ENCODE measurements at regions not wholly inside any gene's neighbourhood (a gene's known extent, or its start where the extent isn't known, plus 50 kb on each side); places are given as distances from the start of the nearest gene placed in this dataset.

DNA sequence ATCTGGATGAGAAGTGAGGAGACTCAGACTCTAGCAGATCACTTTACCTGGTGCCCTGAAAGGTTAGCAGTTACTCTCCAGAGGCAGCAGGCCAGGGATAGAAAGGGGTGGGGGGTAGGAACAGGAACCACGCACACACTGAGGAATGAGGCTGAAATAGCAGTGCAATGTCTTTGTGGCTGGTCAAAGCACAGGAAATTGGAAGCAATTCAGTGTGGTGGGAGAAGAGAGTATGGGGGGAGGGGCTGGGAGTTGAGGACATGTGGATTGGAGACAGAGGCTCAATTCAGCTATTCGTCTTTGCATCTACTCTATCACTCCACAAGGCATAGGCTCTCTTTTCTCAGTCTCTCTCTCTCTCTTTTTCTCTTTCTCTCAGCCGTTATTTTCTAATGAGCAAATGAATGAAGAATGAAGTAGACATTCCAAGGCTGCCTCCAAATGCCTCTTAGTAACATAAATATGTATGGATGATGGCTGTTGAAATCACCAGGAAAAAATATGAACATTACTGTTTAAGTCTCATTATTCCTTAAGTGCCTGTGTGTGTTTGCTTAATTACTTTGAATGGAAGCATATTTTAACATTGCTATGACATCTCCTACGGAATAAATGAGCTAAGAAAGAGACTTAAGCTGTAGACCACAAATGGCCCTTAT lies 979.4 kb downstream of the TSN start:
- TF ChIP-seq EZH2phosphoT487 (IDR thresholded peaks at IDR 0.05; ENCODE audit: low read depth): no peak
- TF ChIP-seq, protein P1, sequence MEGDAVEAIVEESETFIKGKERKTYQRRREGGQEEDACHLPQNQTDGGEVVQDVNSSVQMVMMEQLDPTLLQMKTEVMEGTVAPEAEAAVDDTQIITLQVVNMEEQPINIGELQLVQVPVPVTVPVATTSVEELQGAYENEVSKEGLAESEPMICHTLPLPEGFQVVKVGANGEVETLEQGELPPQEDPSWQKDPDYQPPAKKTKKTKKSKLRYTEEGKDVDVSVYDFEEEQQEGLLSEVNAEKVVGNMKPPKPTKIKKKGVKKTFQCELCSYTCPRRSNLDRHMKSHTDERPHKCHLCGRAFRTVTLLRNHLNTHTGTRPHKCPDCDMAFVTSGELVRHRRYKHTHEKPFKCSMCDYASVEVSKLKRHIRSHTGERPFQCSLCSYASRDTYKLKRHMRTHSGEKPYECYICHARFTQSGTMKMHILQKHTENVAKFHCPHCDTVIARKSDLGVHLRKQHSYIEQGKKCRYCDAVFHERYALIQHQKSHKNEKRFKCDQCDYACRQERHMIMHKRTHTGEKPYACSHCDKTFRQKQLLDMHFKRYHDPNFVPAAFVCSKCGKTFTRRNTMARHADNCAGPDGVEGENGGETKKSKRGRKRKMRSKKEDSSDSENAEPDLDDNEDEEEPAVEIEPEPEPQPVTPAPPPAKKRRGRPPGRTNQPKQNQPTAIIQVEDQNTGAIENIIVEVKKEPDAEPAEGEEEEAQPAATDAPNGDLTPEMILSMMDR (IDR thresholded peaks at IDR 0.05; ENCODE audit: low read depth, low read length): no peak
- H3K27me3 ChIP-seq (ENCODE audit: low read depth, low read length): peaks cover 6% of the 10 kb centered on the region; the same call in 1 of the 2 replicates
- H2AFZ ChIP-seq (ENCODE audit: low read depth, low read length): no peak overlapping the region
- no peak overlapping the region for H3K4me3 ChIP-seq (ENCODE audit: low read length)
- peaks cover 31% of the 10 kb centered on the region for H3K4me1 ChIP-seq (ENCODE audit: low read length)
- no peak overlapping the region for H3K9ac ChIP-seq (ENCODE audit: low read length)
- peaks cover 3% of the 10 kb centered on the region for H3K36me3 ChIP-seq (replicated peaks; ENCODE audit: low read depth, low read length)
- H4K20me1 ChIP-seq (ENCODE audit: insufficient read depth, low read length): no peaks in the 10 kb centered on the region
- H3K9me3 ChIP-seq (ENCODE audit: insufficient read depth, low read length): no peaks in the 10 kb centered on the region
- no peak overlapping the region for H3K4me2 ChIP-seq (ENCODE audit: low read length)
- no peak overlapping the region for H3K27ac ChIP-seq (ENCODE audit: low read length)
- H3K79me2 ChIP-seq (ENCODE audit: low read length): no peaks in the 10 kb centered on the region

DNA sequence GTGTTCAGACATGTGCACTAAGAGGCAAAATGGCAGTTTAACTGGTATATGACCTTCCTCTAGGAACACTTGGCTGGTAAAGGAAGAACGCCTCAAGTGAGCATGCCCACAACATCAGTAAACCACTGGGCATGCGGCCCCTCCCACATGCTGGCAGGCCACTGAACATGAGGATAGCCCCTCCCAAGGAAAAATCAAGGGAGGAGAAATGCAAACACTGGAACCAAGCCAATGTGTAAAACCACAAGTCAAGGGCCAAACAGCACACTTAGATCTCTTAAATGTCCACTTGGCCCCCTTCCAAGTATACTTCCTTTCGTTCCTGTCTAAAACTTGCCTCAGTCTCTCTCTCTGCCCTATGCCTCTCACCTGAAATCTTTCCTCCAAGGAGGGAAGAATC lies 980.8 kb downstream of the TSN start:
- H3K36me3 ChIP-seq (replicated peaks; ENCODE audit: low read depth, low read length): peaks cover 3% of the 10 kb centered on the region
- TF ChIP-seq, protein P1 (IDR thresholded peaks at IDR 0.05; ENCODE audit: low read depth, low read length): no peak
- TF ChIP-seq EZH2phosphoT487 (IDR thresholded peaks at IDR 0.05; ENCODE audit: low read depth): no peak

DNA sequence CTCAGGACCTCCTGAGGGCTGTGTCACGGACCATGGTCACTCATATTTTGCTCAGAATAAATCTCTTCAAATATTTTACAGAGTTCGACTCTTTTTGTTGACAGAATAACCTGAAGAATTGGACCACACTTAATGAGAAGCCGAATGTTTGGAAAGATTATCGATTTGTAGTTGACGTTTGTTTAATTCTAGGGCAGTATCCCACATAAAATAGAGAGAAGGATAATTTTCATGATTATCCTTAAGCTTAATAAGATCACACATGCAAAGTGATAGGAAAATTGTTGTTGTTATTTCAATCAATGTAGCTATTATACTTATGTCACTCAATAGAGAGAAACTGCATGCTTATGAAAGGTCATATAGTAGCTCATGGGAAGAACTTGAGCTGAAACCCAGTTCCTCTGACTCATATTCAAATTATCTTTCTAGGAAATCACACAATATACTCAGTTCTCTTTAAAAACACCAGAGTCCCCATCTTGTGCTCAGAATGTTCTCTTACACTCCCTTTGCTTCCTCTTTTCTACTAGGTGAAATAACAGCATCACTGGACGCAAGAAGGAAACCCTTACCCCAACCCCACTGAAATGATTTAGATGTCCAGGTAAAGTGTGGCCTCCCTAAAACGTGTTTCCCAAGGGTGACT lies 982.1 kb downstream of the TSN start:
- Histone ChIP-seq H4K20me1 (ENCODE audit: insufficient read depth, low read length) (no peaks in the 10 kb centered on the region), H3K4me2 (ENCODE audit: low read length) (peak overlapping the region; percentile 65), H3K9ac (ENCODE audit: low read length) (peak overlapping the region; percentile 43), H3K36me3 (replicated peaks; ENCODE audit: low read depth, low read length) (peaks cover 3% of the 10 kb centered on the region), H2AFZ (ENCODE audit: low read depth, low read length) (0 out of 2 replicates have a peak overlapping the region, but pooled peaks have one; percentile 23), H3K79me2 (ENCODE audit: low read length) (no peaks in the 10 kb centered on the region), H3K27me3 (ENCODE audit: low read depth, low read length) (peaks cover 6% of the 10 kb centered on the region; the same call in 1 of the 2 replicates), H3K27ac (ENCODE audit: low read length) (peak overlapping the region; percentile 44), H3K4me1 (ENCODE audit: low read length) (peaks cover 37% of the 10 kb centered on the region), H3K4me3 (ENCODE audit: low read length) (peak overlapping the region; percentile 27; the same call in 1 of the 2 replicates), H3K9me3 (ENCODE audit: insufficient read depth, low read length) (no peaks in the 10 kb centered on the region)
- no peak for TF ChIP-seq EZH2phosphoT487 (IDR thresholded peaks at IDR 0.05; ENCODE audit: low read depth)
- TF ChIP-seq, protein P1 (IDR thresholded peaks at IDR 0.05; ENCODE audit: low read depth, low read length): peak; percentile 31

More for the DNA sequence above, 980.8 kb downstream of the TSN start:
- Histone ChIP-seq H3K4me2 (ENCODE audit: low read length) (no peak overlapping the region), H3K79me2 (ENCODE audit: low read length) (no peaks in the 10 kb centered on the region), H4K20me1 (ENCODE audit: insufficient read depth, low read length) (no peaks in the 10 kb centered on the region), H3K27me3 (ENCODE audit: low read depth, low read length) (peaks cover 6% of the 10 kb centered on the region; the same call in 1 of the 2 replicates), H2AFZ (ENCODE audit: low read depth, low read length) (no peak overlapping the region), H3K9me3 (ENCODE audit: insufficient read depth, low read length) (no peaks in the 10 kb centered on the region), H3K4me3 (ENCODE audit: low read length) (no peak overlapping the region), H3K9ac (ENCODE audit: low read length) (no peak overlapping the region), H3K27ac (ENCODE audit: low read length) (no peak overlapping the region), H3K4me1 (ENCODE audit: low read length) (peaks cover 37% of the 10 kb centered on the region)

Measured in OCI-LY3 (cell line).